IMR-90 (cell line): ENCODE measurements at regions not wholly inside any gene's neighbourhood (a gene's known extent, or its start where the extent isn't known, plus 50 kb on each side); places are given as distances from the start of the nearest gene placed in this dataset.

Source experiments
- ATAC-seq: fragments of 200-7000 bp; cut with Tn5 transposase; 2 replicates; pipeline ENCODE4 v1.9.1; 2020; ENCODE audit warnings: low read depth, mild to moderate bottlenecking, moderate library complexity
- BruUV-seq: library from RNA; stranded (reverse); fragments of 400-500 nt; replicated peaks from 2 replicates; lab custom pipeline; 2021; lab: Mats Ljungman, UMichigan
- CTCF ChIA-PET: fragments of 300-600 bp; formaldehyde crosslinking; extraction: SDS; loops from one replicate; lab custom pipeline; 2021; ENCODE audit warnings: antibody characterized with exemption; lab: Yijun Ruan, JAX
- POLR2A ChIA-PET: fragments of 300-600 bp; sonication (Branson Sonifier 250); formaldehyde crosslinking; loops from one replicate; lab custom pipeline; 2022; ENCODE audit warnings: antibody characterized with exemption; ENCODE audit not compliant: unreplicated experiment; lab: Charles Lee
- DNase-seq: peaks from one replicate; pipeline ENCODE4 v3.0.0; 2013
- H2AFZ ChIP-seq: replicated peaks from 2 replicates; pipeline ENCODE3; 2013; ENCODE audit warnings: low read length, mild to moderate bottlenecking; ENCODE audit not compliant: poor library complexity
- H2AK5ac ChIP-seq: 2 replicates; pipeline ENCODE4 v1.6.1; 2013; ENCODE audit warnings: low read depth, low read length, inconsistent platforms
- H2AK9ac ChIP-seq: replicated peaks from 2 replicates; pipeline ENCODE3; 2013; ENCODE audit warnings: mild to moderate bottlenecking, low read depth, low read length, moderate library complexity; ENCODE audit not compliant: poor library complexity
- H2BK120ac ChIP-seq: 2 replicates; pipeline ENCODE4 v1.6.1; 2013; ENCODE audit warnings: low read depth, low read length, inconsistent platforms
- H2BK15ac ChIP-seq: 3 replicates; pipeline ENCODE4 v1.6.1; 2013; ENCODE audit warnings: low read depth, low read length, inconsistent platforms
- H2BK20ac ChIP-seq: 2 replicates; pipeline ENCODE4 v1.6.1; 2013; ENCODE audit warnings: low read depth, mild to moderate bottlenecking, inconsistent platforms, low read length, moderate library complexity
- H2BK5ac ChIP-seq: 2 replicates; pipeline ENCODE4 v1.6.1; 2013; ENCODE audit warnings: mild to moderate bottlenecking, low read depth, low read length, inconsistent platforms; ENCODE audit not compliant: poor library complexity, severe bottlenecking
- H3K14ac ChIP-seq: replicated peaks from 2 replicates; pipeline ENCODE4 v1.6.1; 2013; ENCODE audit warnings: low read depth, low read length, inconsistent platforms
- H3K18ac ChIP-seq: 2 replicates; pipeline ENCODE4 v1.6.1; 2013; ENCODE audit warnings: low read depth, low read length, control low read depth
- H3K23ac ChIP-seq: 2 replicates; pipeline ENCODE4 v1.6.1; 2013; ENCODE audit warnings: low read depth, low read length, inconsistent platforms
- H3K27ac ChIP-seq: 2 replicates; pipeline ENCODE4 v1.5.1; 2013; ENCODE audit warnings: mild to moderate bottlenecking, control low read depth, low read length; ENCODE audit not compliant: insufficient read depth
- H3K27me3 ChIP-seq: 2 replicates; pipeline ENCODE4 v1.6.1; 2013; ENCODE audit warnings: low read length; ENCODE audit not compliant: control insufficient read depth, insufficient read depth
- H3K36me3 ChIP-seq: 2 replicates; pipeline ENCODE4 v1.6.1; 2013; ENCODE audit warnings: low read length, mixed read lengths; ENCODE audit not compliant: control insufficient read depth, insufficient read depth
- H3K4ac ChIP-seq: 2 replicates; pipeline ENCODE4 v1.6.1; 2013; ENCODE audit warnings: low read depth, low read length, inconsistent platforms
- H3K4me1 ChIP-seq: 2 replicates; pipeline ENCODE4 v1.6.1; 2013; ENCODE audit warnings: low read length, mixed read lengths; ENCODE audit not compliant: control insufficient read depth, insufficient read depth
- H3K4me2 ChIP-seq: 2 replicates; pipeline ENCODE4 v1.6.1; 2013; ENCODE audit warnings: low read depth, mild to moderate bottlenecking, control low read depth, low read length, moderate library complexity
- H3K4me3 ChIP-seq: 2 replicates; pipeline ENCODE4 v1.5.1; 2013; ENCODE audit warnings: low read depth, mild to moderate bottlenecking, control low read depth, low read length, moderate library complexity; ENCODE audit not compliant: insufficient read depth
- H3K56ac ChIP-seq: 2 replicates; pipeline ENCODE4 v1.6.1; 2013; ENCODE audit warnings: low read length, inconsistent platforms; ENCODE audit not compliant: insufficient read depth; ENCODE audit errors: extremely low read depth
- H3K79me1 ChIP-seq, 2 experiments: 2 replicates each; pipeline ENCODE4 v1.6.1; 2013; ENCODE audit warnings: low read length in 2 of 2, inconsistent platforms in 1 of 2, low read depth in 1 of 2
- H3K9ac ChIP-seq: 2 replicates; pipeline ENCODE4 v1.6.1; 2013; ENCODE audit warnings: low read depth, low read length, control low read depth
- H3K9me1 ChIP-seq: 2 replicates; pipeline ENCODE4 v1.6.1; 2013; ENCODE audit warnings: low read length, inconsistent platforms; ENCODE audit not compliant: insufficient read depth
- H3K9me3 ChIP-seq: 2 replicates; pipeline ENCODE4 v1.6.1; 2013; ENCODE audit warnings: low read length; ENCODE audit not compliant: control insufficient read depth, insufficient read depth
- H4K20me1 ChIP-seq: 2 replicates; pipeline ENCODE4 v1.6.1; 2013; ENCODE audit warnings: low read length, inconsistent platforms; ENCODE audit not compliant: insufficient read depth
- H4K5ac ChIP-seq: 2 replicates; pipeline ENCODE4 v1.6.1; 2013; ENCODE audit warnings: mild to moderate bottlenecking, low read depth, low read length, control low read depth
- H4K8ac ChIP-seq, 2 experiments: 2 replicates each; pipeline ENCODE4 v1.6.1; 2013; ENCODE audit warnings: low read depth in 2 of 2, low read length in 2 of 2, control low read depth in 1 of 2, inconsistent platforms in 1 of 2
- H4K91ac ChIP-seq: 2 replicates; pipeline ENCODE4 v1.6.1; 2013; ENCODE audit warnings: low read depth, low read length, inconsistent platforms; ENCODE audit not compliant: insufficient read depth
- CHD1 ChIP-seq: IDR thresholded peaks from 2 replicates; pipeline ENCODE4 v1.6.1; 2012; ENCODE audit warnings: low read depth, low read length, improper control_type of control experiment
- POLR2A ChIP-seq: IDR thresholded peaks from 2 replicates; pipeline ENCODE4 v1.6.1; 2012; ENCODE audit warnings: mild to moderate bottlenecking, low read depth, low read length
- WGBS, 2 experiments: methylation state at CpG; one replicate each; pipeline versions ENCODE4 v1.1.5 to v1.1.7; 2013; ENCODE audit warnings: missing lambda C conversion rate in 2 of 2; ENCODE audit not compliant: insufficient read length in 1 of 2; ENCODE audit errors: extremely low coverage in 2 of 2; 5-methylcytosine and 5-hydroxymethylcytosine counted together
- dilution Hi-C: fragments of 300-500 bp; cut with HindIII; formaldehyde crosslinking; loops from one replicate; pipeline ENCODE4 v1.14.3; 2018; ENCODE audit warnings: low sequenced_read_pairs; ENCODE audit not compliant: unreplicated experiment
- in situ Hi-C: fragments of 300-500 bp; cut with MboI; formaldehyde crosslinking; loops from 3 replicates; pipeline ENCODE4 v1.14.3; 2019; ENCODE audit warnings: low sequenced_read_pairs, inconsistent platforms, mixed read lengths
- intact Hi-C: fragments of 100-400 bp; cut with micrococcal nuclease; formaldehyde crosslinking; loops from 2 replicates; pipeline ENCODE4 v1.10.0; 2022

DNA sequence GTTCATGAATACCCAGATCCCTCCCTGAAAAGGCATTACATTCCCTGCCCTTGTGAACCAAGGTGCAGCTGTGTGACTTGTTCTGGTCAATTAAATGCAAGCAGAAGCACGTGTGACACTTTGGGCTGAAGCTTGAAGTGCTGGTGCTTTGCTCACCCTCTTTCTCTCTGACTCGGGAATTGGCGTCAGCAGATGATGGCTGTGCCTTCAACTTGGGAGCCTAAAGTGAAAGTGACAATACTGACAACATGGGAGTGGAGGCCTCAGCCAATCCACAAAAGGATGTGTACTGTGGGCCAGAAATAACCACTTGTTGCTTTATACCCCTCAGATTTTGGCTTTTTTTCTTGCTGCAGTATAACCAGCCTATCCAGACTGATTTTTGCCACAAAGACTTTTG lies 148.3 kb upstream of the THY1 start:
- in situ Hi-C loops: no loop called here
- Histone ChIP-seq H2AK5ac (no peak overlapping the region), H3K9me3 (no peaks in the 10 kb centered on the region), H3K79me1 (no peaks in the 10 kb centered on the region), H3K14ac (no peak overlapping the region), H4K20me1 (no peaks in the 10 kb centered on the region), H2AK9ac (no peak overlapping the region), H3K23ac (no peak overlapping the region), H3K18ac (no peak overlapping the region), H4K5ac (no peak overlapping the region), H3K9ac (no peak overlapping the region), H2BK15ac (no peak overlapping the region), H2AFZ (no peak overlapping the region), H3K4me3 (no peak overlapping the region), H3K27me3 (peaks cover 11% of the 10 kb centered on the region), H2BK120ac (no peak overlapping the region), H3K9me1 (peaks cover 8% of the 10 kb centered on the region), H3K36me3 (no peaks in the 10 kb centered on the region), H4K91ac (no peak overlapping the region), H3K4me2 (no peak overlapping the region), H3K27ac (no peak overlapping the region), H3K56ac (no peak overlapping the region), H3K4ac (no peak overlapping the region), H4K8ac (no peak overlapping the region), H2BK20ac (no peak overlapping the region), H2BK5ac (no peak overlapping the region), H3K4me1 (peaks cover 8% of the 10 kb centered on the region)
- CTCF ChIA-PET: no interaction called here
- TF ChIP-seq POLR2A (no peak), CHD1 (no peak)
- dilution Hi-C loops: no loop called here
- ATAC-seq (no peak), DNase-seq (no peak)
- BruUV-seq: no TSS peak
- 33% methylated on average over 1 of the region's 3 CpGs; no CpG with 5 or more reads in 1 of the 2 experiments for WGBS, 2 experiments
- intact Hi-C loops: no loop called here
- POLR2A ChIA-PET: no interaction called here
